AG04450 (cell line): ENCODE measurements at regions not wholly inside any gene's neighbourhood (a gene's known extent, or its start where the extent isn't known, plus 50 kb on each side); places are given as distances from the start of the nearest gene placed in this dataset.

Experiments
- CTCF ChIA-PET: fragments of 300-600, 350-600 bp; formaldehyde crosslinking; extraction: SDS; loops from one replicate; lab custom pipeline; 2022; ENCODE audit warnings: antibody characterized with exemption, inconsistent platforms; lab: Charles Lee
- POLR2A ChIA-PET: fragments of 350-600 bp; formaldehyde crosslinking; extraction: SDS; loops from one replicate; lab custom pipeline; 2021; ENCODE audit warnings: antibody characterized with exemption, inconsistent platforms; lab: Yijun Ruan, JAX
- DNase-seq: peaks from one replicate; pipeline ENCODE4 v3.0.0-alpha.2; 2011; ENCODE audit warnings: low read depth, low spot score
- H3K27ac ChIP-seq: one replicate; pipeline ENCODE4 v1.5.1; 2012; ENCODE audit warnings: low read depth, low read length, control low read depth
- H3K27me3 ChIP-seq: one replicate; pipeline ENCODE4 v1.6.0; 2012; ENCODE audit warnings: low read length; ENCODE audit not compliant: control insufficient read depth, insufficient read depth
- H3K4me3 ChIP-seq: 2 replicates; pipeline ENCODE4 v1.5.1; 2011; ENCODE audit warnings: mild to moderate bottlenecking, low read depth, low read length, control low read depth
- H3K9me3 ChIP-seq: 2 replicates; pipeline ENCODE4 v1.5.1; 2012; ENCODE audit warnings: low read length; ENCODE audit not compliant: control insufficient read depth, insufficient read depth
- TF ChIP-seq, protein P1 (sequence below): IDR thresholded peaks from 2 replicates; pipeline ENCODE4 v1.5.1; 2011; ENCODE audit warnings: low read depth, low read length, control low read depth, inconsistent platforms

DNA sequence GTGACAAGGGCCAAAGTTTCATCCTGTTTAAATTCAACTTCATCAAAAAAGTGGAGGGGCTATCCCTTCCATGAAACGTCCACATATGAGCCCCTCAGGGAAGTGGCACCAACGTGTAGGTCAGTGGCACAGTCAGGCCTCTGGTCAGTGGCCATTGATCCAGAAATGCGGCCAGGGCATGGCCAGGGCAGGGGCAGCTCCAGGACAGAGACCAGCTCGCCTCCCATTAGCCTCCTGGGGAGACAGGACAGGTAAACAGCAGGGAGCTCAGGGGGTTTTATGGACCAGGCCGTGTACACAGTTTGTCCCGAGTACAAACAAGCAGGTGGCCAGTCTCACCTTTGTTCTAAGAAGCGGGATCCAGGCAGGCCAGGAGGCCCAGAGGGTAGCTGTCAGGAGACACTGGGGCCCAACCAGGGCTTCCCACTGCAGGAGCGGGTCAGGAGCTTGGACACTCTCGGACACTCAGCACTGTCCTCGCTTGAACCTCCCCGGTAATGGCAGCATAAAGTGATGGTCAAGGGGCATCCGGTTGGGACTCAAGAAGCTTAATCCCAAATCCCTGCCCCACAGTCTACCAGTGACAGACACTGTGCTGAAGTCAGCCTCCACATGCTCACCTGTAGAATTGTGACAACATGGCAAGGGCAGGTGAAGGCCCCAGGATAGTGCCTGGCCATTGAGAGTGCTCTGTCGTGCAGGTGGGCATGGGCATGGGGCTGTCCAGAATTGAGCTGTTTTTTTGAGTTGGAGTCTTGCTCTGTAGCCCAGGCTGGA is 144.1 kb upstream of the ERRFI1 start:
- no peak overlapping the region for H3K27ac ChIP-seq
- POLR2A ChIA-PET = interaction anchor here (0.6 kb wide), 2 partner anchors 46 to 129 kb away, joined by 5 to 7 read pairs; no protein-coding TSS in a partner anchor
- H3K9me3 ChIP-seq = no peaks in the 10 kb centered on the region
- no peak overlapping the region for H3K4me3 ChIP-seq
- no peak for DNase-seq
- no peaks in the 10 kb centered on the region for H3K27me3 ChIP-seq
- TF ChIP-seq, protein P1, sequence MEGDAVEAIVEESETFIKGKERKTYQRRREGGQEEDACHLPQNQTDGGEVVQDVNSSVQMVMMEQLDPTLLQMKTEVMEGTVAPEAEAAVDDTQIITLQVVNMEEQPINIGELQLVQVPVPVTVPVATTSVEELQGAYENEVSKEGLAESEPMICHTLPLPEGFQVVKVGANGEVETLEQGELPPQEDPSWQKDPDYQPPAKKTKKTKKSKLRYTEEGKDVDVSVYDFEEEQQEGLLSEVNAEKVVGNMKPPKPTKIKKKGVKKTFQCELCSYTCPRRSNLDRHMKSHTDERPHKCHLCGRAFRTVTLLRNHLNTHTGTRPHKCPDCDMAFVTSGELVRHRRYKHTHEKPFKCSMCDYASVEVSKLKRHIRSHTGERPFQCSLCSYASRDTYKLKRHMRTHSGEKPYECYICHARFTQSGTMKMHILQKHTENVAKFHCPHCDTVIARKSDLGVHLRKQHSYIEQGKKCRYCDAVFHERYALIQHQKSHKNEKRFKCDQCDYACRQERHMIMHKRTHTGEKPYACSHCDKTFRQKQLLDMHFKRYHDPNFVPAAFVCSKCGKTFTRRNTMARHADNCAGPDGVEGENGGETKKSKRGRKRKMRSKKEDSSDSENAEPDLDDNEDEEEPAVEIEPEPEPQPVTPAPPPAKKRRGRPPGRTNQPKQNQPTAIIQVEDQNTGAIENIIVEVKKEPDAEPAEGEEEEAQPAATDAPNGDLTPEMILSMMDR = no peak
- CTCF ChIA-PET = interaction anchor here (0.6 kb wide), 1 partner anchor 49 kb away, joined by 3 read pairs; no protein-coding TSS in a partner anchor

DNA sequence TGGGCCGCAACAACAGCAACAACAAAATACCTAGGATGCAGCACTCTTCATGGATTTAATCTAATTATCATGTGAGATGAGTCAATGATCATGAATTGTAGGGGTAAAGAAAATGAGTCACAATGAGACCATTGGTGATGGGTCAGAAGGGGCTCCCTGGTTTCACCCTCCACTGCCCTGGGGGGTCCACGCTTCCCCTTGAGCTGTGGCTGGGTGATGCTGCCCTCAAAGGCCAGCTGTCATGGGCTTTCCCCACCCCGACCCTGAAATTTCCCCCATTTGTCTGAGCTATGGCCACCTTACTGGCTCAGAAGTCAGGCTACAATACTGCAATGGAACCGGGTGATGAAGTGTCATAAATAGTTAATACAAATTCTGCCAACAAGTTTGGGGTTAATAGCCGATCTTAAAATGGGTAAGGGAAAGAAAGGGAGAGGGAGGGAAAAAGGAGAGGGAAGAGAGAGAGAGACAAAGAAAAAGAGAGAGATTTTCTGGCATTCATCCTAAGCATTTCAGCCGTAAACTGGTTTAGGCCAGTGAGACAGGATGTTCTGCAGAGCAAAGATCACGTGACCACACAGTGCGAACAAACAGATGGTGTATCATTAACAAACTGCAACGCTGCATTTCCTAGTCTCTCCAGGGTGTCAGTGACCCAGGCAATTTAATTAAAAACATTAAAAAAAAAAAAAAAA is 143.4 kb upstream of the ERRFI1 start:
- H3K27ac ChIP-seq = peak overlapping the region; percentile 78
- H3K9me3 ChIP-seq = no peaks in the 10 kb centered on the region
- TF ChIP-seq, protein P1 = no peak
- CTCF ChIA-PET = interaction anchor here (0.6 kb wide), 1 partner anchor 49 kb away, joined by 3 read pairs; no protein-coding TSS in a partner anchor
- no peaks in the 10 kb centered on the region for H3K27me3 ChIP-seq
- peak; percentile 73 for DNase-seq
- H3K4me3 ChIP-seq = no peak overlapping the region
- POLR2A ChIA-PET = interaction anchor here (0.6 kb wide), 2 partner anchors 47 to 130 kb away, joined by 5 to 7 read pairs; no protein-coding TSS in a partner anchor

DNA sequence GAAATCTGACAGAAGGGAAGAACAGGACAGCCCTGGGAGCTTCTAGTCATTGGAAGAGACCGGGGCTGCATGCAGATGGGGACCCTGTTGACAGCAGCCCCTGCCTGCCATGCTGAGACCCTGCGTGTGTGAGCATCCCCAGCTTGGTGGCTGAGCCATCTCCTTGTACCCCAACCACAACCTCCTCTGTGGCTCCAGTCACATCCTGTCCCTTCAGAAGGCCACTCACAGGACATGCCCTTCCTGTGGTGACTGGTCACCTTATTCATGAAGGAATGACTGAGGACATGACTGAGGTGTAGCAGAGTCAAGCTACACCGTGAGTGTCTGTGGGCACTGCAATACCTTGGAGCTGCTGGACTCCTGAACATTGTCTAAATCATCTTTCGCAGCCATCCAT is 141.8 kb upstream of the ERRFI1 start:
- no peaks in the 10 kb centered on the region for H3K9me3 ChIP-seq
- H3K27me3 ChIP-seq = no peaks in the 10 kb centered on the region
- H3K4me3 ChIP-seq = no peak overlapping the region
- no peak for DNase-seq
- CTCF ChIA-PET = no interaction called here
- TF ChIP-seq, protein P1 = no peak
- POLR2A ChIA-PET = no interaction called here
- no peak overlapping the region for H3K27ac ChIP-seq

DNA sequence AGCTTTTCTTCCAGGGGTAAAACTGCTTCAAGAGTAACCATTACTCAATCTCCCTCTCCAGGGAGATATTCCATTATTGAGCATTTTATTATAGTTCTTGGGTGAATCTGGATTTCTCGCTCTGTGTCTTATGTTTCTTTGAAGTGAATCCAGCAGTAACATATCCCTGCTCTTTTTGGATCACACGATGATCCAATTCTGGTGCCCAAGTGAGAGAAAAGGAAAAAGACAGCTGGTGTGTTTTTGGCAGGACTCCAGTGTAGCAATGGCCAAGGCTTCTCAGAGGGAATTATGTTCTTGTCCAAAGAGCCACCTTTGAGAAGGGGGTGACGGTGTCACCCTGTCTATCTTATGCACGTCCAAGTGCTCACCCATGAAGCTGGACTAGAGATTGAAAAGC is 140.3 kb upstream of the ERRFI1 start:
- TF ChIP-seq, protein P1 = no peak
- no peak overlapping the region for H3K27ac ChIP-seq
- no peaks in the 10 kb centered on the region for H3K27me3 ChIP-seq
- no peaks in the 10 kb centered on the region for H3K9me3 ChIP-seq
- no peak overlapping the region for H3K4me3 ChIP-seq
- ChIA-PET POLR2A (interaction anchor here (1.2 kb wide), 1 partner anchor 10 kb away, joined by 6 read pairs; no protein-coding TSS in a partner anchor), CTCF (interaction anchor here (0.8 kb wide), 2 partner anchors 14 to 358 kb away, joined by 7 to 8 read pairs; no protein-coding TSS in a partner anchor)
- no peak for DNase-seq
